HG03280 (cell line): ENCODE measurements at regions not wholly inside any gene's neighbourhood (a gene's known extent, or its start where the extent isn't known, plus 50 kb on each side); places are given as distances from the start of the nearest gene placed in this dataset.

ENCODE experiments used
- ATAC-seq: cut with Tn5 transposase; IDR thresholded peaks from one replicate; pipeline ENCODE4 v1.9.1; 2021; ENCODE audit warnings: mild to moderate bottlenecking, moderate library complexity; ENCODE audit not compliant: unreplicated experiment

GRCh38 chr5:89286320-89286719 lies 403.3 kb upstream of the MEF2C start:
- no peak for ATAC-seq

- ATAC-seq: no peak
These were observed 400.9 kb upstream of the MEF2C start for GRCh38 chr5:89283728-89284493.

GRCh38 chr5:89282554-89283510 lies 399.8 kb upstream of the MEF2C start:
- no peak for ATAC-seq

- no peak for ATAC-seq
These were observed 399.0 kb upstream of the MEF2C start for GRCh38 chr5:89281766-89282553.

- ATAC-seq: no peak
These were observed 398.2 kb upstream of the MEF2C start for GRCh38 chr5:89281211-89281610.

- no peak for ATAC-seq
These were observed 397.4 kb upstream of the MEF2C start for GRCh38 chr5:89280103-89281037.

GRCh38 chr5:89279391-89280036 lies 396.5 kb upstream of the MEF2C start:
- ATAC-seq: no peak

- no peak for ATAC-seq
These were observed 394.8 kb upstream of the MEF2C start for GRCh38 chr5:89277816-89278215.

- ATAC-seq: no peak
These were observed 393.8 kb upstream of the MEF2C start for GRCh38 chr5:89276566-89277305.

GRCh38 chr5:89275066-89275855 lies 392.3 kb upstream of the MEF2C start:
- ATAC-seq: no peak

GRCh38 chr5:89273289-89273688 lies 390.3 kb upstream of the MEF2C start:
- no peak for ATAC-seq

- no peak for ATAC-seq
These were observed 387.9 kb upstream of the MEF2C start for GRCh38 chr5:89270901-89271300.

- ATAC-seq: no peak
These were observed 386.7 kb upstream of the MEF2C start for GRCh38 chr5:89269721-89270120.

GRCh38 chr5:89268460-89268859 lies 385.5 kb upstream of the MEF2C start:
- no peak for ATAC-seq

GRCh38 chr5:89267788-89268187 lies 384.8 kb upstream of the MEF2C start:
- ATAC-seq: no peak

GRCh38 chr5:89265511-89266179 lies 382.7 kb upstream of the MEF2C start:
- ATAC-seq: no peak

- ATAC-seq: no peak
These were observed 380.9 kb upstream of the MEF2C start for GRCh38 chr5:89263846-89264245.

- no peak for ATAC-seq
These were observed 379.0 kb upstream of the MEF2C start for GRCh38 chr5:89262030-89262429.
